ENCODE measurements at regions not wholly inside any gene's neighbourhood (a gene's known extent, or its start where the extent isn't known, plus 50 kb on each side); places are given as distances from the start of the nearest gene placed in this dataset.

GRCh38 chr2:196466581-196466980 lies 172.9 kb upstream of the CCDC150 start:
- TF ChIP-seq CTCF (IDR thresholded peaks at IDR 0.05; ENCODE audit: low read depth, low read length) (no peak), EZH2phosphoT487 (IDR thresholded peaks at IDR 0.05; ENCODE audit: low read depth) (no peak)

Data from OCI-LY3 (cell line).